NCI-H2196 (cell line): ENCODE measurements at regions not wholly inside any gene's neighbourhood (a gene's known extent, or its start where the extent isn't known, plus 50 kb on each side); places are given as distances from the start of the nearest gene placed in this dataset.

Experiments used
- DNase-seq: peaks from one replicate; lab custom pipeline; 2025; ENCODE audit not compliant: unreplicated experiment; lab: John Stamatoyannopoulos, UW

- DNase-seq = no peak
These were observed 143.3 kb upstream of the SLCO3A1 start for GRCh38 chr15:91710080-91710698.

DNA sequence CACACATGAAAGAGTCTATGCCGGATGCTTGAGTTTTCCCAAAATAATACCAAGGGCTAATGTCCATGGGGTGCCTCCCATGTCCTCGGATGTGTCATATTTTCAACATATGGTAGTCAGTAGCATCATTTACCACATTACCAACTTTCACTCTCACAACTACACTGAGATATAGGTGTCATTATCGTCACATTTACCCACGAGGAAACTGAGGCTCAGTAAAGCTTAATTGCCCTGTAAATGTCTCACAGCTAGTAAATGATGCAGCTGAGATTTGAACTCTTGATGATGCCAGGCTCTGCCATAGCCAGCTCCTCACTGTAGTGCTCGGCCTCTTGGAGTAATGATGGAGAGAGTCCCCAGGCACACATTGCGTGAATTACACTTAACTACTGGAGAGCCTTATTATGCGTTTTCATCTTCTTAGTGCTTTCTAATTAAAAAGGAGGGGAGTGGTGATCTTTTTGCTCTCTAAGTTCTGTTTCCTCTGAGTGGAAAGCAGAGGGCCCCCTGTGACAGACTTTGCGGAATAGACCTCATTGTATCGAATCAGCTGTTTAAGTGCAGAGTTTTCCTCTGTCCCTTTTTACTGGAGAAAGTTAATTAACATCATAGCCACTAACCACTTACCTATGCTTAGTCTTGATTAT is 142.0 kb upstream of the SLCO3A1 start:
- DNase-seq = no peak

GRCh38 chr15:91712286-91712685 is 141.2 kb upstream of the SLCO3A1 start:
- no peak for DNase-seq

DNA sequence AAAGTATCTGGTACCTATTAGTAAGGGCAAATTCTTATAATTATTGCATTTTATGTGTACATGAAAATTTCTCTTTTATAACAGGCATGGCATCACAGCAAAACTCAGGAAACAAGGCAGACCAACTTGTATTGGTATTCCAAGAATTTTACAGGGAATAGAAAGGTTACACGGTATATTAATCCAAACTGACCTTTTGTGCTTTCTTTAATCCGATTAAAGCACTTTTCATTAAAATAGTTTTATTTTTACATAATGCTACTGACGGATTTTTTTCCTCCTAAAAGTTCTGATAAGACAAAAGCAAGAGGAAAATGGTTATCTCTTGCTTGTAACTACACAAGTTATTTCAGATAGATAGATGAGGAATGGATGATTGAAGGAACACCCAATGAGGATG is 137.0 kb upstream of the SLCO3A1 start:
- no peak for DNase-seq

DNA sequence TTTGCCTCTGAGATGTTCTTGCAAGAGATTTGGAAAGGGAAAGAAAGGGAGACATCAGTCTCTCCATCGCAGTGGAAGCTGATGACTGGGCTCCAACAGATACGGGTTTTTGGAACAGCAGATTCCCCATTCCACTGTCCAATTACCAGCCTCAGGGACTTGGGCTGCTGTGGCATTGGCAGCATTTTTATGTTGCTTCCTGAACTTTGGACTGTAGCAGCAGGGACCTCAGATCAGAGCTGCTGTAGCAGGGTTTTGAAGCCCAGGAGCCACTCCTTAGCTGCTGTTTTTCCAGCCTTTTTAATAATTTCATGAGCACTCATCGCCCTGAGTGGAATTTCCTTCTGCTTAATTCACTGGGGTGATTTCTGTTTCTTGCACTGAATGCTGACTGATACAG is 135.7 kb upstream of the SLCO3A1 start:
- DNase-seq = no peak

- DNase-seq = no peak
These were observed 129.5 kb upstream of the SLCO3A1 start for GRCh38 chr15:91723959-91724358.

DNA sequence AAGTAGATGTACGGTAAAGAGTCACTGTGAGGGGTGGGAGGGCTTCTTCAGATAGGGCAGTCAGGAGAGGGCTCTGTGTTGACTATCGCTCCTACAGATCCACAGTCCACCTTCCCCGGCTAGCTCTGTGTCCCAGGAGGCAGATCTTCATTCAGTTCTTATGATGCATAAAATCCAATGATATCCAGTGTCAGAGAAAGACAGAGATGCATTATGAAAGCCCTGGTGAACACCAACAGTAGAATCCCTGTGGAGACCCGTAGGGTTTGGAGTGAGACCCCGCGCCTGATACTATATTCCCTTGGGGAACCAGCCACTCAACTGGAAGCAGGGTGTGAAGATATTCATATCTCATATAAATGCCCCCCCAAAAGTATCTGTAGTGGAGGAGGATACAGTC is 119.8 kb upstream of the SLCO3A1 start:
- no peak for DNase-seq

DNA sequence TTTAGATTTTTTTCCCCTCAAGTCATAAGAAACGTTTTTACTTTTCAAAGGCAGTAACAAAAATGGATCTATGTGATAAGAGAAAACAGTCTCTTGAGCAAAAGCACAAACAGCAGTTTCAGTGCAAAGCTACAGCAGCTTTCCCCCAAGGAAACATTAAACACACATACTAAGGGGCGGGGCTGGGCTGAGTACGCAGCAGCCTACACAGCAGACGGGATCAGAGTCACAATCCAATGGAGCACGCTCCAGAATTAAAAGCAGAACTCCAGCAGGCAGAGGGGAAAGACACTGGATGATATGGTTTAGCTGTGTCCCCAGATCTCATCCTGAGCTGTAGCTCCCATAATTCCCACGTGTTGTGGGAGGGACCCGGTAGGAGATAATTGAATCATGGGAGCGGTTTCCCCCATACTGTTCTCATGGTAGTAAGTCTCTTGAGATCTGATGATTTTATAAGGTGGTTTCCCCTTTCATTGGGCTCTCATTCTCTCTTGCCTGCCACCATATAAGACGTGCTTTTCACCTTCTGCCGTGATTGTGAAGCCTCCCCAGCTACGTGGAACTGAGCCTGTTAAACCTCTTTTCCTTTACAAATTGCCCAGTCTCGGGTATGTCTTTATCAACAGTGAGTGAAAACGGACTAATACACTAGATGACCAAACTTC is 116.2 kb upstream of the SLCO3A1 start:
- no peak for DNase-seq

GRCh38 chr15:91741986-91742385 is 111.5 kb upstream of the SLCO3A1 start:
- no peak for DNase-seq

DNA sequence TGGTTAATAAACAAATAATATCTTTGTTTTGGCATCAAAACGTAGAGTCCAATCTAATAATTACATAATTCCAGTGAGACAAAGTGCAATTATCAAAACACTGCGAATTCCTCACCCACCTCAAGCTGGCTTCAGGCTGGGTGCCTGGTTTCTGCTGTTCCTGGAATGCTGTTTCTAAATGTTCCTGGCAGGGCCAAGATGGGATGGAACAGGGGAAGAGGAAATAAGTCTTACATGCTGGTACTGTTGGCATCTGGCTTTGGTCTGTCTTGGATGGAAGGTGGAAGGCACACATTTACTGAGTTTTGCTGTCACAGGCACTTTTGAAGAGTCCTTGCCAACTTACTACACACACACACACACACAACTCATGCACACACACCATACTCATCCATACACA is 101.9 kb upstream of the SLCO3A1 start:
- no peak for DNase-seq

GRCh38 chr15:91752081-91752785 is 101.3 kb upstream of the SLCO3A1 start:
- DNase-seq = no peak

DNA sequence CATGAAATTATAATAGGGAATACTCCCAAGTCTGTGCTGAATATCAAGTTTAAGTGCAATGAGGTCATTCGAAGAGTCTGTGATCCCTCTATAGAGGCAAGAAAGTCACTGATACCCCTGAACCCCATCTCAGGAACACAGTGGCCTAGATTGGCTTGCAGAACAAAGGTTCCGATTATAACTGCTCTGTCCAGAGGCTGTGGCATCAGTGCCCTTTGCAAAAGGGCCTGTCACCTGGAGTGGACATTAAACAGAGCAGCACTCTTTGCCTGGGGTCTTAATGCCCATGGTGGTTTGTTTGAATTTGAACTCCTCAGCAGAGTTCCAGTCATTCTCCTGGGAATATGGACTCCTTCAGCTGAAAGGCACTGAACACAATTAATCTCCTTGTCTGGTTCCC is 93.9 kb upstream of the SLCO3A1 start:
- no peak for DNase-seq

GRCh38 chr15:91765660-91766059 is 87.8 kb upstream of the SLCO3A1 start:
- no peak for DNase-seq

GRCh38 chr15:91769476-91769875 is 84.0 kb upstream of the SLCO3A1 start:
- DNase-seq = no peak

DNA sequence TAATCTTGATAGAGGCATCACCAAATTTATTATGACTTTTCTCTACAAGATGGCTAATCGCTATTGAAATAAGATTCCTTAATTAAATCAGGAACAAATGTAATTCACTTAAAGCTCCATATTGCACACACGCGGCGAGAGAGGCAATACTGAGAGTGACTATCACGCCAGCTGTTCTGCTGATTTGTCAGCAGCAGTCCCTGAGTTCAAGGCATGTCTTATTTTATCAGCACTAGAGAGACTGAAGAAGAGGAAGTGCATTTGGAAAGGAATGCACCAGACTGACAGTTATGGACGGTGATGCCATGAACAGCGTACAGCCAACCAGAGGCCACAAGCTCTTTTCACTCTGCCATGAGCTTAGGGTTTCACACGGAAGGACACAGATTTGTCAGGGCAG is 83.6 kb upstream of the SLCO3A1 start:
- DNase-seq = no peak

- no peak for DNase-seq
These were observed 77.4 kb upstream of the SLCO3A1 start for GRCh38 chr15:91776104-91776503.

- DNase-seq = no peak
These were observed 73.5 kb upstream of the SLCO3A1 start for GRCh38 chr15:91779960-91780359.

GRCh38 chr15:91780387-91780786 is 73.1 kb upstream of the SLCO3A1 start:
- no peak for DNase-seq

GRCh38 chr15:91782221-91782620 is 71.3 kb upstream of the SLCO3A1 start:
- DNase-seq = no peak

DNA sequence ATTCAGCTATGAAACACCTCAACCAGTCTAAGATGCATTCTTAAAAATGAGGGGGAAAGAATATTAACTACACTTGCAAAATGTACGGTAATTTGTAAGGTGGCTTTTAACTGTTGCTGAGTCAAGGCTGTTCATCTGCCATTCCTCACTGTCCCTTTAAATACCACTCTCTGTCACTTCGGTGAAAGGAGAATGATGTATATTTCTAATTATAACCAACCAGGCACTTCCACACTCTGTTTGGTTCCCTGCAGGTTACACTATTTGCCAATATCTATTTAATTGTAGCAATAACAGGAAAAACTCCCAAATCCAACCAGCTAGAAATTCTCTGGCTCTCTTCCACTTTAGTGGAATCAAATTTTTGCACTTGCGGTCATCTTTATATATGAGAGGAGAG is 70.5 kb upstream of the SLCO3A1 start:
- no peak for DNase-seq

GRCh38 chr15:91783451-91783850 is 70.1 kb upstream of the SLCO3A1 start:
- no peak for DNase-seq
